A204.1 (cell line): ENCODE measurements at regions not wholly inside any gene's neighbourhood (a gene's known extent, or its start where the extent isn't known, plus 50 kb on each side); places are given as distances from the start of the nearest gene placed in this dataset.

ENCODE experiments used
- FAIRE-seq: peaks from 2 replicates; lab custom pipeline; 2012; peaks lifted over from hg19 to GRCh38; lab: Jason Lieb, UNC

DNA sequence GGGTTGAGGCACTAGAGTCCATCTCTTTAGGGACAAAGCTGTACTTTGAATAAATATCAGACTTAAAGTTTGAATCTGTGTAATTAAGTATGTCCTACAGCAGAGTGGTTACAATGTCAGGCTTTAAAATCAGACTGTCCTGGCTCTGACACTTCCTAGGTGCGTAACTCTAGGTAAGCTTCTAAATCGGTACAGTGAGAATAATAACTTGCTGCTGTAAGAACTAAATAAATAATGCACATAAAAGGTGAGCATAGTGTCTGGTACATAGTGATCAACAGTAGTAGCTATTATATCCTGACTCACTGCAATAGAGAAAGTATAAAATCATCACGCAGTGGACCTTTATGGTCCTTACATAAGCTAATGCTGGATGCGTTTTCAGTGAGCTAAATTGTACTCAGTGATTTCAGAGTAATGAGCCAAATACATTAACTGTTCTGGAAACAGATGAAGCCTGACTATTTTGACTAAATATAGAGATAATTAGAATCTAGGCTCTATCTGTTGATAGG lies 72.2 kb upstream of the PDK4 start:
- FAIRE-seq = no peak

GRCh38 chr7:95662987-95663386 lies 66.7 kb upstream of the PDK4 start:
- no peak for FAIRE-seq

GRCh38 chr7:95660023-95660434 lies 63.7 kb upstream of the PDK4 start:
- FAIRE-seq = no peak

- no peak for FAIRE-seq
These were observed 62.4 kb upstream of the PDK4 start for GRCh38 chr7:95658676-95659075.

DNA sequence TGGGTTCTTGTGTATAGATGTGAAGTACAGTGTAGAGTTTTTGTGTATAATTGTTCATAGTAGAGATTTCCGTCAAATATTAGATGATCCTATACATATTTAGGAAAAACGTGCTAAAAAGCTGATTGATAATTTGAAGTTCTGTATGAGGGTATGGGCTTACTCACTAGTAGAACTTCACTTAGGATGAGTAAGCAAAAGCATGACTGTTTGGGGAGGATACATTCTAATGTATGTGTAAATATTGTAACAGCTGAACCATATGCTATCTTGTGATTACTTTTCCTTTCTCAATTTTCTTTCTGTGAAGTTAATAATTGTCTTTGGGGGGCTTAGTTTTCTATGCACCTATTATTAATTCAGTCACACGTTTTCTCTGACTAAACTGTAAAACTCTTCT lies 53.2 kb upstream of the PDK4 start:
- no peak for FAIRE-seq

- no peak for FAIRE-seq
These were observed 50.0 kb upstream of the PDK4 start for GRCh38 chr7:95646350-95646749.
